Astrocyte (in vitro differentiated cells and primary cell): ENCODE measurements at regions not wholly inside any gene's neighbourhood (a gene's known extent, or its start where the extent isn't known, plus 50 kb on each side); places are given as distances from the start of the nearest gene placed in this dataset.

Experiments
- DNase-seq: peaks from one replicate; pipeline ENCODE4 v3.0.0-alpha.2; 2010; ENCODE audit warnings: low read depth
- FAIRE-seq: peaks from 2 replicates; lab custom pipeline; 2011; peaks lifted over from hg19 to GRCh38; lab: Jason Lieb, UNC
- H2AFZ ChIP-seq: 2 replicates; pipeline ENCODE4 v1.6.0; 2012; ENCODE audit warnings: low read depth, low read length, inconsistent platforms
- H3K27ac ChIP-seq: 2 replicates; pipeline ENCODE4 v1.5.1; 2011; ENCODE audit warnings: low read depth, low read length, inconsistent platforms
- H3K27me3 ChIP-seq: 2 replicates; pipeline ENCODE4 v1.6.0; 2011; ENCODE audit warnings: low read length, inconsistent platforms; ENCODE audit not compliant: insufficient read depth
- H3K36me3 ChIP-seq: 2 replicates; pipeline ENCODE4 v1.5.1; 2011; ENCODE audit warnings: low read length, inconsistent platforms; ENCODE audit not compliant: insufficient read depth
- H3K4me1 ChIP-seq: 2 replicates; pipeline ENCODE4 v1.5.1; 2011; ENCODE audit warnings: low read length, inconsistent platforms; ENCODE audit not compliant: insufficient read depth
- H3K4me2 ChIP-seq: 2 replicates; pipeline ENCODE4 v1.6.0; 2012; ENCODE audit warnings: low read length, inconsistent platforms
- H3K4me3 ChIP-seq: 2 replicates; pipeline ENCODE4 v1.5.1; 2011; ENCODE audit warnings: low read depth, mild to moderate bottlenecking, low read length, inconsistent platforms; ENCODE audit not compliant: insufficient read depth
- H3K79me2 ChIP-seq: 2 replicates; pipeline ENCODE4 v1.6.0; 2012; ENCODE audit warnings: mild to moderate bottlenecking, low read length, inconsistent platforms; ENCODE audit not compliant: insufficient read depth
- H3K9ac ChIP-seq: 2 replicates; pipeline ENCODE4 v1.6.0; 2012; ENCODE audit warnings: mild to moderate bottlenecking, low read length, inconsistent platforms
- H3K9me3 ChIP-seq: 2 replicates; pipeline ENCODE4 v1.5.1; 2012; ENCODE audit warnings: low read depth, mild to moderate bottlenecking, low read length, inconsistent platforms; ENCODE audit not compliant: insufficient read depth
- H4K20me1 ChIP-seq: 2 replicates; pipeline ENCODE4 v1.6.0; 2012; ENCODE audit warnings: low read length, inconsistent platforms; ENCODE audit not compliant: insufficient read depth
- H3K27ac Mint-ChIP-seq: one replicate; pipeline ENCODE4 v1.8.0; 2021; ENCODE audit warnings: mild to moderate bottlenecking, mixed read lengths; ENCODE audit not compliant: unreplicated experiment
- H3K27me3 Mint-ChIP-seq: one replicate; pipeline ENCODE4 v1.8.0; 2021; ENCODE audit warnings: low read depth, mixed read lengths; ENCODE audit not compliant: unreplicated experiment
- H3K36me3 Mint-ChIP-seq: one replicate; pipeline ENCODE4 v1.8.0; 2021; ENCODE audit warnings: low read depth, mixed read lengths; ENCODE audit not compliant: unreplicated experiment
- H3K4me1 Mint-ChIP-seq: one replicate; pipeline ENCODE4 v1.8.0; 2021; ENCODE audit warnings: low read depth, mixed read lengths; ENCODE audit not compliant: unreplicated experiment
- H3K4me3 Mint-ChIP-seq: one replicate; pipeline ENCODE4 v1.8.0; 2021; ENCODE audit warnings: mild to moderate bottlenecking, moderate library complexity, mixed read lengths; ENCODE audit not compliant: unreplicated experiment
- H3K9me3 Mint-ChIP-seq: one replicate; pipeline ENCODE4 v1.8.0; 2021; ENCODE audit warnings: mild to moderate bottlenecking, mixed read lengths; ENCODE audit not compliant: unreplicated experiment
- EZH2 ChIP-seq: IDR thresholded peaks from 2 replicates; pipeline ENCODE4 v1.6.1; 2012; ENCODE audit warnings: mild to moderate bottlenecking, low read length, inconsistent platforms; ENCODE audit not compliant: insufficient read depth
- TF ChIP-seq, protein P1 (sequence below): IDR thresholded peaks from 2 replicates; pipeline ENCODE4 v1.5.1; 2011; ENCODE audit warnings: low read depth, mild to moderate bottlenecking, inconsistent platforms, low read length, moderate library complexity; ENCODE audit not compliant: insufficient read depth

DNA sequence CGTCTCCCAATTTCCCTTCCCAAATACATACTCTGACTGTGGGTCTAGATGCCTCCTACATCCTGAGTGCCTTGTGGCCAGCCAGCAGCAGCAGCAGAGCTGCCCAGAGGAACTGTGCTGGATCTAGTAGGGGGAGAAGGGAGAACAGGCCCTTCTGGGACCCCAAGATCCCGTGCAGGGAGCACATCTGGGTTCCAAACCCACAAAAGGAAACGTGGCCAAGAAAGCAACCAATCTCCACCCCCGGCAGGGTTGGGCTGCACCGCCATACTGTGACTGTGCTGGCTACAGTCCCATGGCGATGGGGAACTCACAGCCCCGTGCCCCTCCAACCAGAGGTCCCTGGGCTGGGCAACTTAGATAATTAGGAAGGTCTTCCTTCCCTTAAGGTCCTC, 86.3 kb downstream of the PPCDC start:
- H3K9me3 Mint-ChIP-seq, result peaks cover 16% of the 10 kb centered on the region
- TF ChIP-seq, protein P1, sequence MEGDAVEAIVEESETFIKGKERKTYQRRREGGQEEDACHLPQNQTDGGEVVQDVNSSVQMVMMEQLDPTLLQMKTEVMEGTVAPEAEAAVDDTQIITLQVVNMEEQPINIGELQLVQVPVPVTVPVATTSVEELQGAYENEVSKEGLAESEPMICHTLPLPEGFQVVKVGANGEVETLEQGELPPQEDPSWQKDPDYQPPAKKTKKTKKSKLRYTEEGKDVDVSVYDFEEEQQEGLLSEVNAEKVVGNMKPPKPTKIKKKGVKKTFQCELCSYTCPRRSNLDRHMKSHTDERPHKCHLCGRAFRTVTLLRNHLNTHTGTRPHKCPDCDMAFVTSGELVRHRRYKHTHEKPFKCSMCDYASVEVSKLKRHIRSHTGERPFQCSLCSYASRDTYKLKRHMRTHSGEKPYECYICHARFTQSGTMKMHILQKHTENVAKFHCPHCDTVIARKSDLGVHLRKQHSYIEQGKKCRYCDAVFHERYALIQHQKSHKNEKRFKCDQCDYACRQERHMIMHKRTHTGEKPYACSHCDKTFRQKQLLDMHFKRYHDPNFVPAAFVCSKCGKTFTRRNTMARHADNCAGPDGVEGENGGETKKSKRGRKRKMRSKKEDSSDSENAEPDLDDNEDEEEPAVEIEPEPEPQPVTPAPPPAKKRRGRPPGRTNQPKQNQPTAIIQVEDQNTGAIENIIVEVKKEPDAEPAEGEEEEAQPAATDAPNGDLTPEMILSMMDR, result no peak
- TF ChIP-seq EZH2, result no peak
- H3K4me3 Mint-ChIP-seq, result peak overlapping the region; percentile 41
- H3K9me3 ChIP-seq, result peaks cover 3% of the 10 kb centered on the region
- H3K4me1 ChIP-seq, result peaks cover 33% of the 10 kb centered on the region
- peaks cover 2% of the 10 kb centered on the region for H3K36me3 Mint-ChIP-seq
- no peak overlapping the region for H3K27ac Mint-ChIP-seq
- DNase-seq (no peak), FAIRE-seq (no peak)
- no peaks in the 10 kb centered on the region for H4K20me1 ChIP-seq
- no peak overlapping the region for H3K9ac ChIP-seq
- no peak overlapping the region for H3K4me2 ChIP-seq
- no peaks in the 10 kb centered on the region for H3K27me3 ChIP-seq
- H3K27ac ChIP-seq, result no peak overlapping the region
- H3K27me3 Mint-ChIP-seq, result peaks cover 15% of the 10 kb centered on the region
- no peaks in the 10 kb centered on the region for H3K36me3 ChIP-seq
- no peaks in the 10 kb centered on the region for H3K79me2 ChIP-seq
- H2AFZ ChIP-seq, result peak overlapping the region; percentile 23
- H3K4me3 ChIP-seq, result no peak overlapping the region
- peaks cover 32% of the 10 kb centered on the region for H3K4me1 Mint-ChIP-seq

DNA sequence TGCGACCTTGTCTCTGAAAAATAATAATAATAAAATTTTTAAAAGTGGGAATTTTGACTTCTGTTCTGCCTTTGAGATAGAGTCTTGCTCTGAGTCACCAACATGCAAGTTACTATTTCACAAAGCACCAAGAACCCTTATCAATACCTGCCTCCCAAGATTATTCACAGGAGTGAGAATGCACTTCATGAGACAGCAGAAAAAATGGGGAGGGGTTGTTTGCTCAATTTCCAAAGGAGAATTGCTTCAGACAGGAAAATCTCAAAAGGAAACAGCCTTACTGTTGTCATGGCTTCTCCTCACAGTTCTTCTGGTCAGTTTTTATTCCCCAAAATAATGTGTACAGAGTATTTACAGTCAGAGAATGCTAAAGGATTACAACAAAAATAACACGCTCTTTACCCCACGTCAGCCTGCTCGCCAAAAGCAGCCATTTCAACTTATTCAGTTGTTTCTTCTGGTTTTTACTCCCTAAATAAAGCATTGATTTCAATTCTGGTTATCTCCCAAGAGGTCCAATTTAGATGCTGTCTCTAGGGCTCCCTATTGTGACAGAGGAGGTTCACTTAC, 89.0 kb downstream of the PPCDC start:
- H3K79me2 ChIP-seq, result no peaks in the 10 kb centered on the region
- no peak overlapping the region for H3K4me2 ChIP-seq
- no peak overlapping the region for H3K27ac ChIP-seq
- no peak overlapping the region for H3K4me3 ChIP-seq
- H3K27ac Mint-ChIP-seq, result no peak overlapping the region
- no peak overlapping the region for H3K4me3 Mint-ChIP-seq
- H4K20me1 ChIP-seq, result no peaks in the 10 kb centered on the region
- H3K9me3 Mint-ChIP-seq, result peaks cover 24% of the 10 kb centered on the region
- no peak overlapping the region for H2AFZ ChIP-seq
- peaks cover 22% of the 10 kb centered on the region for H3K4me1 ChIP-seq
- H3K36me3 ChIP-seq, result no peaks in the 10 kb centered on the region
- H3K4me1 Mint-ChIP-seq, result peaks cover 18% of the 10 kb centered on the region
- no peaks in the 10 kb centered on the region for H3K27me3 ChIP-seq
- H3K9ac ChIP-seq, result no peak overlapping the region
- TF ChIP-seq, protein P1, result no peak
- no peak for TF ChIP-seq EZH2
- peaks cover 3% of the 10 kb centered on the region for H3K9me3 ChIP-seq
- DNase-seq, result no peak
- H3K36me3 Mint-ChIP-seq, result peaks cover 1% of the 10 kb centered on the region
- peaks cover 15% of the 10 kb centered on the region for H3K27me3 Mint-ChIP-seq
- no peak for FAIRE-seq

DNA sequence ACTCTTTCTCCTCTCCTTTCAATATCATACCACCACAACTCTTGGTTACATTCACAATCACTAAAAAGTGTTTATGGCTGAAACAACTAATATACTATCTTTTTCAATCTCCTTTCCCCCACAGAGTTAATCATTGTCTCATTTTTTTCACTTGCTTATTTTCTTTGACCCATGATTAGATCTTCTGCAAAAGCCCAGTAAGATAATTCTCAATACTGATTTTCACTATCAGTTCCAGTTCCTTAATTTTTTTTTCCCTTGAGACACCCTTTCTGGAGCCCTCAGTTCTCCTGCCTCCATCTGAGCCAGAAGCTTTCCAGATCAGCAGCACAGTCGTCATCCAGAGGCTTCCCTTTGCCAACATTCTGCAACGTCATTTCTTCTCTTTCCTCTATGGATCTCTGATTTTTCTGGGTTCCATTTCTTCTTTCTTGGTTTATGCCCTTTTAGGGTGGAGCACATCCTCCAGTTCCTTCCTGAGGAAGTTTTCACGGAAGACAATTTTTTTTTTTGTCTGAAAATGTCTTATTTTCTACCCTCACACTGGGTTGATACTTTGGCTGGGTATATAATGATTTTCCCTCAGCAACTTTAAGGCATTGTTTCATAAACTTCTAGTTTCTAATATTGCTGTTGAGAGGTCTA, 88.7 kb upstream of the C15orf39 start:
- FAIRE-seq, result no peak

More for the DNA sequence above, 88.7 kb upstream of the C15orf39 start:
- Histone ChIP-seq H3K36me3 (no peaks in the 10 kb centered on the region), H4K20me1 (no peaks in the 10 kb centered on the region), H3K4me3 (no peak overlapping the region), H3K4me2 (no peak overlapping the region), H3K9me3 (peaks cover 6% of the 10 kb centered on the region), H3K27me3 (no peaks in the 10 kb centered on the region), H3K27ac (no peak overlapping the region), H3K79me2 (no peaks in the 10 kb centered on the region), H3K9ac (no peak overlapping the region), H2AFZ (no peak overlapping the region), H3K4me1 (peaks cover 16% of the 10 kb centered on the region)
- DNase-seq, result no peak
- no peak overlapping the region for H3K27ac Mint-ChIP-seq
- peaks cover 14% of the 10 kb centered on the region for H3K4me1 Mint-ChIP-seq
- TF ChIP-seq, protein P1, result no peak
- TF ChIP-seq EZH2, result no peak
- peaks cover 27% of the 10 kb centered on the region for H3K9me3 Mint-ChIP-seq
- no peak overlapping the region for H3K4me3 Mint-ChIP-seq
- peaks cover 1% of the 10 kb centered on the region for H3K36me3 Mint-ChIP-seq
- peaks cover 15% of the 10 kb centered on the region for H3K27me3 Mint-ChIP-seq
